ENCODE measurements at regions not wholly inside any gene's neighbourhood (a gene's known extent, or its start where the extent isn't known, plus 50 kb on each side); places are given as distances from the start of the nearest gene placed in this dataset.
A peak's percentile ranks its signal among the peaks of the same experiment; 100 is the strongest.

- TF ChIP-seq POLR2A (IDR thresholded peaks at IDR 0.05; ENCODE audit: low read depth, low read length) (no peak), TAF1 (IDR thresholded peaks at IDR 0.05; ENCODE audit: low read depth, low read length) (no peak), PAX5 (IDR thresholded peaks at IDR 0.05; ENCODE audit: insufficient read depth, low read length, severe bottlenecking) (no peak), POLR2AphosphoS5 (IDR thresholded peaks at IDR 0.05; ENCODE audit: low read depth, low read length) (no peak), SPI1 (IDR thresholded peaks at IDR 0.05; ENCODE audit: low read depth, low read length) (no peak), POU2F2 (IDR thresholded peaks at IDR 0.05; ENCODE audit: low read depth, low read length) (peak; percentile 72)
These were observed 68.1 kb downstream of the CRYGS start for GRCh38 chr3:186476044-186476468.
